SJSA1 (cell line): ENCODE measurements at regions not wholly inside any gene's neighbourhood (a gene's known extent, or its start where the extent isn't known, plus 50 kb on each side); places are given as distances from the start of the nearest gene placed in this dataset.

Source experiments
- DNase-seq, 2 experiments: peaks; one replicate each; pipeline ENCODE4 v3.0.0-alpha.2; 2015 to 2020; ENCODE audit warnings: low spot score in 2 of 2, low read depth in 1 of 2
- H3K27ac ChIP-seq: fragments of 250-450 bp; sonication (Bioruptor Pico); 2 replicates; pipeline ENCODE4 v1.5.1; 2020; ENCODE audit warnings: mild to moderate bottlenecking, moderate library complexity
- H3K27me3 ChIP-seq: fragments of 250-450 bp; sonication (Bioruptor Pico); replicated peaks from 2 replicates; pipeline ENCODE4 v1.5.1; 2020; ENCODE audit warnings: mild to moderate bottlenecking, moderate library complexity
- H3K36me3 ChIP-seq: fragments of 250-450 bp; sonication (Bioruptor Pico); 2 replicates; pipeline ENCODE4 v1.5.1; 2020; ENCODE audit warnings: mild to moderate bottlenecking
- H3K4me1 ChIP-seq: fragments of 250-450 bp; sonication (Bioruptor Pico); replicated peaks from 2 replicates; pipeline ENCODE4 v1.6.1; 2021; ENCODE audit warnings: mild to moderate bottlenecking
- H3K4me3 ChIP-seq: fragments of 250-450 bp; sonication (Bioruptor Pico); 2 replicates; pipeline ENCODE4 v1.5.1; 2020; ENCODE audit warnings: mild to moderate bottlenecking
- H3K9me3 ChIP-seq: fragments of 250-450 bp; sonication (Bioruptor Pico); replicated peaks from 2 replicates; pipeline ENCODE4 v1.5.1; 2020; ENCODE audit warnings: mild to moderate bottlenecking

DNA sequence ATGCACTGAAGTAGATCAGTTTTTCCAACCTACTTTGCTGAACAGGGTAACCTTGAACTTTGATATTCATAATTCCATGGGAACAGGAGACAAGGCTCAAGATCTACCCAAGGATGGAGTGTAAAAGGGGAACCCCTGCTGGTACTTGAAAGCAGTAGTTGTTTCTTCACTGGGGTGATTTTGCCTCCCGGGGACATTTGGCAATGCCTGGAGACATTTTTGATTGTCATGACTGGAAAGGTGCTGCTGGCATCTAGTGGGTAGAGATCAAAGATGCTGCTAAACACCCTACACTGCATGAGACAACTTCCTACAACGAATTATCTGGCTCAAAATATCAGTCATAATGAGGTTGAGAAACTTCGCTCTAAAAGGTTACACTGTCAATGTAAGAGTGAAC lies 214.8 kb upstream of the CTBP2 start:
- no peak for DNase-seq
- H3K27ac ChIP-seq, result no peak overlapping the region
- H3K36me3 ChIP-seq, result no peaks in the 10 kb centered on the region
- no peaks in the 10 kb centered on the region for H3K4me1 ChIP-seq
- H3K4me3 ChIP-seq, result no peak overlapping the region
- H3K9me3 ChIP-seq, result no peaks in the 10 kb centered on the region
- no peaks in the 10 kb centered on the region; the same call in 1 of the 2 replicates for H3K27me3 ChIP-seq

GRCh38 chr10:125373546-125373945 lies 213.2 kb upstream of the CTBP2 start:
- no peak for DNase-seq
- Histone ChIP-seq H3K27me3 (peaks cover 6% of the 10 kb centered on the region), H3K27ac (no peak overlapping the region), H3K4me1 (no peaks in the 10 kb centered on the region), H3K4me3 (no peak overlapping the region), H3K36me3 (no peaks in the 10 kb centered on the region), H3K9me3 (no peaks in the 10 kb centered on the region)

DNA sequence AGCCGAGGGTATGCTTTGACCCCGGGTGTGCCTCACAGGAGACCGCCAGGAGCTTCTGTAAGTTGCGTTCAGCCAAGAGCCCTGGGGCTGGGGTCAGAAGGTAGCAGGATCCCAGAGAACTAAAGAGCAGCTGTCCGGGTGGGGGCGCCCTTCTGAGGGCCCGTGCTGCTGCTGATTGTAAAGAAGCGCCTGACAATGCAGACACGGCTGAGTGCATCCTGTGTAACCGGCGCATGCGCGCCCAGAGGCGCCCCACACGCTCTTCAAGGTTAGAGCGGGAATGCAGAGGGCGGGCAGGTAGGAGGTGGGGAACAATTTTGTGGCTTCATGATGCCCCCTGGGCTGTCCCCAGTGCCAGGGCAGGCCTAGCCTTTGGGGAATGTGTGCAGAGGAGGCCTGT lies 210.2 kb upstream of the CTBP2 start:
- no peaks in the 10 kb centered on the region for H3K36me3 ChIP-seq

DNA sequence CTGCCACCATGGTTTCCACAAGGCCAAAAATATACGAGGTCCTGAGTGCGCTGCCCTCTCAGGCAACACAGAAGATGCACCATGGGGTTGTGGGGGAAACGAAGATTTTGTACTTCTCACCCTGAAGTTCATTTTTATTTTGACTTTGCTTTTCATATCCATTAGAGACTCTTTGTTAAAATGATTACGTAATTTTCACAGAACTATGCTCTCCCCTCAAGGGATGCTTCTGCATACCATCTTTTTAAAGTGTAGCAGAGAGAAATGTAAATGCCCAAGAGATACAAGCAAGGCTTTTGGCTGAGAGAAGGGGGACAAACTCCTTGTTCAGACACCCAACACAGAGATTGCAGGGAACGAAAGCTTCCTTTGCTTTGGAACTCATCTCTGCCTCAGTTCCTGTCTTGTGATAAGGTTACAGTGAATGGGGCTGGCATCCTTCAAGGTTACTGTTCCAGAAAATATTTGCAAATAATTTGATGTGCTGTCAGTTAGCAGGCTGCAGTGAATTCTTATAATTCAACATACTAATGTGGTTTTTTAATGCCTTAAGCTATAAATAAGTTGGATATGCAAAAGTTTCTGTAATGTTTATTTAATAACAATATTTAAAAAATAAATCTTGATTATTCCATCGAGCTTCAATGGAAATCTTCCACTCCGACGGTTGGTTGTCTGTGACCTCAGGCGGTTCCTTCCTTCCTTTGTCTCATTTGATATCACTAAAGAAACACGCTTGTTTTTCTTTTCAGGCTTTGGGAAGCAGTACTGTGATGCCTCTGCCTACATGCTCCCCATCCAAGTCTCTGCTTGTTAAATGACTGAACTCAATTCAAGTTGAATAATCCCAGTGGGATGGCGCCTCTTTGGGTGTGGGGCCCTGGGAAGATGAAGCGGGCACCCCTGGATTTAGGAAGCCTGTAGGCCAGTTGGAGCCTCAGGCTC lies 209.3 kb upstream of the CTBP2 start:
- H3K27ac ChIP-seq, result no peak overlapping the region
- no peaks in the 10 kb centered on the region for H3K4me1 ChIP-seq
- H3K9me3 ChIP-seq, result no peaks in the 10 kb centered on the region
- peaks cover 6% of the 10 kb centered on the region for H3K27me3 ChIP-seq
- no peaks in the 10 kb centered on the region for H3K36me3 ChIP-seq
- no peak overlapping the region for H3K4me3 ChIP-seq
- no peak for DNase-seq

More for the DNA sequence above, 210.2 kb upstream of the CTBP2 start:
- H3K27me3 ChIP-seq, result peaks cover 6% of the 10 kb centered on the region
- H3K4me1 ChIP-seq, result no peaks in the 10 kb centered on the region
- H3K27ac ChIP-seq, result no peak overlapping the region
- H3K4me3 ChIP-seq, result no peak overlapping the region
- no peak for DNase-seq
- H3K9me3 ChIP-seq, result no peaks in the 10 kb centered on the region

- peaks cover 11% of the 10 kb centered on the region for H3K27me3 ChIP-seq
- H3K9me3 ChIP-seq, result no peaks in the 10 kb centered on the region
- no peak overlapping the region for H3K27ac ChIP-seq
- H3K4me1 ChIP-seq, result no peaks in the 10 kb centered on the region
- no peak for DNase-seq
- H3K36me3 ChIP-seq, result no peaks in the 10 kb centered on the region
- no peak overlapping the region for H3K4me3 ChIP-seq
These were observed 207.8 kb upstream of the CTBP2 start for GRCh38 chr10:125368146-125368545.

DNA sequence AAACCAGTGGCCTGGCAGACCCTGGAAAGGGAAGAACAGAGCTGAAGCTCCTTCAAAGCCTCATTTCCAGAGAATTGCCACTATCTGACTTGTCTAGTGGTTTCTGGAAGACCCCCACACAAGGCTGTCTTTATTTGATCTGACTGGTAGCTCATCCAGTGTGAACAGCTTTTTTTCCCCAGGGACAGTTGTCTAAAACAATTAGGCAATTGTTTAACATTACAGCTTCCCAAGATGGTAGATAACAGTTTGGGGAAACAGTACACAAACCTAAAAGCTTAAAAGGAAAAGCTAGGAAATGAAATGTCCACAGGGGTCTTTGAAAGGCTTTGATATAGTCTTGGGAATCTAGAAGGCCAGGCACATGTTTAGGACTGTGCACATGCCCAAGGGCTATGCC lies 203.4 kb upstream of the CTBP2 start:
- peaks cover 6% of the 10 kb centered on the region for H3K27me3 ChIP-seq
- no peaks in the 10 kb centered on the region for H3K36me3 ChIP-seq
- no peaks in the 10 kb centered on the region for H3K4me1 ChIP-seq
- no peak for DNase-seq
- H3K27ac ChIP-seq, result no peak overlapping the region
- H3K9me3 ChIP-seq, result no peaks in the 10 kb centered on the region
- no peak overlapping the region for H3K4me3 ChIP-seq

- H3K27me3 ChIP-seq, result peaks cover 6% of the 10 kb centered on the region
- no peaks in the 10 kb centered on the region for H3K4me1 ChIP-seq
- DNase-seq, result no peak
- no peaks in the 10 kb centered on the region for H3K36me3 ChIP-seq
- H3K4me3 ChIP-seq, result no peak overlapping the region
- H3K9me3 ChIP-seq, result no peaks in the 10 kb centered on the region
- H3K27ac ChIP-seq, result no peak overlapping the region
These were observed 202.6 kb upstream of the CTBP2 start for GRCh38 chr10:125362950-125363349.

GRCh38 chr10:125359401-125359800 lies 199.0 kb upstream of the CTBP2 start:
- Histone ChIP-seq H3K36me3 (no peaks in the 10 kb centered on the region), H3K4me3 (no peak overlapping the region), H3K9me3 (no peaks in the 10 kb centered on the region), H3K4me1 (no peaks in the 10 kb centered on the region), H3K27ac (no peak overlapping the region), H3K27me3 (peaks cover 6% of the 10 kb centered on the region; the same call in 1 of the 2 replicates)
- no peak for DNase-seq

GRCh38 chr10:125355657-125356056 lies 195.3 kb upstream of the CTBP2 start:
- Histone ChIP-seq H3K27me3 (peaks cover 16% of the 10 kb centered on the region; the same call in 1 of the 2 replicates), H3K4me3 (no peak overlapping the region), H3K4me1 (no peaks in the 10 kb centered on the region), H3K9me3 (no peaks in the 10 kb centered on the region), H3K36me3 (no peaks in the 10 kb centered on the region), H3K27ac (no peak overlapping the region)
- no peak for DNase-seq

GRCh38 chr10:125350519-125350918 lies 190.2 kb upstream of the CTBP2 start:
- Histone ChIP-seq H3K4me3 (no peak overlapping the region), H3K27me3 (peaks cover 17% of the 10 kb centered on the region), H3K36me3 (no peaks in the 10 kb centered on the region), H3K9me3 (no peaks in the 10 kb centered on the region), H3K4me1 (no peaks in the 10 kb centered on the region), H3K27ac (no peak overlapping the region)
- DNase-seq, result no peak

DNA sequence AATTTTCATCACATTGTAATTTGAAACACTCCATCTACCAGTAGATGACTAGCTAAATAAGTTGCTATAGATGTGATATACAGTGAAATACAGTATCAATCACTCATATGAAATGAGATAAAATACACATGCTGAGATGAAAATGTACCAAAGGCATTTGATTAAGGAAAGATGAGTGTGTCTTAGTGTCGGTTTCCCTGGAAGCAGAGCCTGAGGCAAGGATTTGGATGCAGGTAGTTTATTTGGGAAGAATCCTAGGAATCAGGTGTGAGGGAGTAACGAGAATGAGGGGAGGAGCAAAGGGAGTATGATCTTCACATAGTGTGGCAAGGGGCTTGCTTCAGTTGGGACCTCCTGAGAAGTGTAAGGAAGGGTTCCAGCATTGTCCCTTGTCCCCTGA lies 188.2 kb upstream of the CTBP2 start:
- Histone ChIP-seq H3K4me3 (no peak overlapping the region), H3K4me1 (no peaks in the 10 kb centered on the region), H3K27me3 (peaks cover 17% of the 10 kb centered on the region), H3K9me3 (no peaks in the 10 kb centered on the region), H3K27ac (no peak overlapping the region), H3K36me3 (no peaks in the 10 kb centered on the region)
- DNase-seq, result no peak

- Histone ChIP-seq H3K4me3 (no peak overlapping the region), H3K4me1 (no peaks in the 10 kb centered on the region), H3K36me3 (no peaks in the 10 kb centered on the region)
These were observed 184.3 kb upstream of the CTBP2 start for GRCh38 chr10:125344573-125345171.

DNA sequence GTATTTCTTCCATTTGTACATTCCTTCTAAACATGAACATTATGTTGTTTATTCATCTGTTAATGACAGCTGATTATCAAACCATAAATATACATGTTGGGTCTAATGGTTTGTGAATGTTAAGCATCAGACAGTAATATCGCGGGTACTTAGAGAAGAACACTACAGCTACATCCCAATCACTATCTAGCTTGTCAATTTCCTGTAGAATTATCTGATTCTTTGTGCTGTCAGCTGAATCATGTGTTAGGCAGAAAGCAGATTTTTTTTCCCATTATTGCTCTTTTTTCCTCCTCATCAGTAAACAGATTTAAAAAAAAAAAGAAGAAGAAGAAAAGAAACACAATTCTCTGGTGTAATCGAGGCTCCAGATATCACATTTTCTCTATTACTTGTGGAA lies 183.6 kb upstream of the CTBP2 start:
- Histone ChIP-seq H3K36me3 (no peaks in the 10 kb centered on the region), H3K27ac (no peak overlapping the region), H3K4me3 (no peak overlapping the region), H3K4me1 (no peaks in the 10 kb centered on the region), H3K27me3 (no peaks in the 10 kb centered on the region; the same call in 1 of the 2 replicates), H3K9me3 (no peaks in the 10 kb centered on the region)
- DNase-seq, result no peak

More at GRCh38 chr10:125344573-125345171, 184.3 kb upstream of the CTBP2 start:
- Histone ChIP-seq H3K27me3 (no peaks in the 10 kb centered on the region; the same call in 1 of the 2 replicates), H3K27ac (no peak overlapping the region), H3K9me3 (no peaks in the 10 kb centered on the region)
- no peak for DNase-seq
